ENCODE measurements at regions not wholly inside any gene's neighbourhood (a gene's known extent, or its start where the extent isn't known, plus 50 kb on each side); places are given as distances from the start of the nearest gene placed in this dataset.

GRCh38 chr9:13621872-13622564, 342.5 kb upstream of the MPDZ start:
- WGBS (ENCODE audit: insufficient coverage, insufficient replicate concordance, low lambda C conversion rate, missing lambda C conversion rate), result 7% methylated on average over 6 of the region's 6 CpGs
- ChIA-PET RAD21 (ENCODE audit: unreplicated experiment) (no interaction called here), SMC1A (ENCODE audit: uncharacterized antibody, unreplicated experiment) (no interaction called here), POLR2A (no interaction called here), CTCF (interaction anchor here (0.6 kb wide), 1 partner anchor 190 kb away, joined by 3 read pairs; no protein-coding TSS in a partner anchor)
- Histone ChIP-seq H3K27me3 (replicated peaks in 1 of 2; ENCODE audit: control insufficient read depth in 2 of 2, insufficient read depth in 2 of 2, low read length in 1 of 2) (no peaks in the 10 kb centered on the region), H3K36me3 (ENCODE audit: control insufficient read depth in 2 of 2, insufficient read depth in 2 of 2, low read length in 1 of 2) (no peaks in the 10 kb centered on the region), H2AFZ (ENCODE audit: control insufficient read depth, low read depth, low read length) (no peak overlapping the region), H3K79me2 (ENCODE audit: control insufficient read depth, insufficient read depth, low read length) (no peaks in the 10 kb centered on the region), H3K9ac (ENCODE audit: control insufficient read depth, insufficient read depth, low read length) (no peak overlapping the region), H3K4me1 (ENCODE audit: control insufficient read depth, insufficient read depth, low read length) (no peaks in the 10 kb centered on the region), H3K4me2 (ENCODE audit: control insufficient read depth, insufficient read depth) (no peak overlapping the region), H3K9me3 (replicated peaks; ENCODE audit: control insufficient read depth, insufficient read depth, low read length) (no peaks in the 10 kb centered on the region), H3K27ac (ENCODE audit: control insufficient read depth, insufficient read depth) (no peak overlapping the region), H4K20me1 (ENCODE audit: control insufficient read depth, insufficient read depth) (no peaks in the 10 kb centered on the region), H3K4me3 (no peak overlapping the region)
- FAIRE-seq, result no peak
- in situ Hi-C loops (cut with MboI), result no loop called here
- no peak for DNase-seq (ENCODE audit: low read depth, low spot score)
- TF ChIP-seq ATF7 (IDR thresholded peaks at IDR 0.05; ENCODE audit: low read depth) (no peak), NR2C1 (IDR thresholded peaks at IDR 0.05) (no peak), RELA (IDR thresholded peaks at IDR 0.05; ENCODE audit: borderline replicate concordance, partially characterized antibody) (no peak), HCFC1 (IDR thresholded peaks at IDR 0.05; ENCODE audit: low read length) (no peak), POLR2A (IDR thresholded peaks at IDR 0.05; ENCODE audit: low read depth, low read length) (no peak), MEF2A (IDR thresholded peaks at IDR 0.05; ENCODE audit: insufficient read depth, low read depth, low read length) (no peak), NR2F1 (conservative IDR thresholded peaks at IDR 0.05) (no peak), ZBTB11 (CRISPR knock-in tag; IDR thresholded peaks at IDR 0.05) (no peak), DPF2 (IDR thresholded peaks at IDR 0.05) (no peak), GABPA (IDR thresholded peaks at IDR 0.05; ENCODE audit: low read depth) (no peak), POLR2AphosphoS5 (IDR thresholded peaks at IDR 0.05; ENCODE audit: low read length) (no peak), BMI1 (IDR thresholded peaks at IDR 0.05; ENCODE audit: borderline replicate concordance) (no peak), BACH1 (IDR thresholded peaks at IDR 0.05; ENCODE audit: borderline replicate concordance) (no peak)
- intact Hi-C loops (cut with micrococcal nuclease; ENCODE audit: unreplicated experiment), result no loop called here
- ATAC-seq, result no peak
- no TSS peak for BruUV-seq (replicated peaks)
